MCF 10A (cell line): ENCODE measurements at regions not wholly inside any gene's neighbourhood (a gene's known extent, or its start where the extent isn't known, plus 50 kb on each side); places are given as distances from the start of the nearest gene placed in this dataset.

Experiments used
- BruUV-seq: library from RNA; stranded (reverse); fragments of 400-500 nt; replicated peaks from 2 replicates; lab custom pipeline; 2021; lab: Mats Ljungman, UMichigan
- CTCF ChIA-PET: fragments of 300-600 bp; sonication (Branson Sonifier 250); formaldehyde crosslinking; extraction: SDS; loops from one replicate; lab custom pipeline; 2021; ENCODE audit warnings: antibody characterized with exemption, inconsistent platforms; lab: Yijun Ruan, JAX
- POLR2A ChIA-PET: fragments of 300-600, 350-650 bp; sonication (Branson Sonifier 250); formaldehyde crosslinking; extraction: SDS; loops from one replicate; lab custom pipeline; 2020; ENCODE audit warnings: antibody characterized with exemption, inconsistent platforms; lab: Yijun Ruan, JAX
- DNase-seq: peaks from one replicate; pipeline ENCODE4 v3.0.0-alpha.2; 2018; ENCODE audit not compliant: unreplicated experiment
- H3K27ac Mint-ChIP-seq: one replicate; pipeline ENCODE4 v1.8.0; 2022; ENCODE audit warnings: mild to moderate bottlenecking, low read depth, mixed read lengths; ENCODE audit not compliant: unreplicated experiment
- H3K27me3 Mint-ChIP-seq: one replicate; pipeline ENCODE4 v1.8.0; 2022; ENCODE audit warnings: mixed read lengths; ENCODE audit not compliant: insufficient read depth, unreplicated experiment
- H3K36me3 Mint-ChIP-seq: one replicate; pipeline ENCODE4 v1.8.0; 2022; ENCODE audit warnings: mild to moderate bottlenecking, moderate library complexity, mixed read lengths; ENCODE audit not compliant: insufficient read depth, unreplicated experiment
- H3K4me1 Mint-ChIP-seq: one replicate; pipeline ENCODE4 v1.8.0; 2022; ENCODE audit warnings: mixed read lengths; ENCODE audit not compliant: insufficient read depth, unreplicated experiment
- H3K4me3 Mint-ChIP-seq: one replicate; pipeline ENCODE4 v1.8.0; 2022; ENCODE audit warnings: mild to moderate bottlenecking, moderate library complexity, mixed read lengths; ENCODE audit not compliant: unreplicated experiment
- H3K9me3 Mint-ChIP-seq: one replicate; pipeline ENCODE4 v1.8.0; 2022; ENCODE audit warnings: mixed read lengths; ENCODE audit not compliant: unreplicated experiment
- intact Hi-C: fragments of 100-400 bp; cut with micrococcal nuclease; formaldehyde crosslinking; loops from 2 replicates; pipeline ENCODE4 v1.14.1; 2022
- TF ChIP-seq, protein P1 (sequence below): fragments of 200-600 bp; IDR thresholded peaks from one replicate; pipeline ENCODE4 v1.8.0; 2022; ENCODE audit warnings: antibody characterized with exemption, mild to moderate bottlenecking; ENCODE audit not compliant: unreplicated experiment

DNA sequence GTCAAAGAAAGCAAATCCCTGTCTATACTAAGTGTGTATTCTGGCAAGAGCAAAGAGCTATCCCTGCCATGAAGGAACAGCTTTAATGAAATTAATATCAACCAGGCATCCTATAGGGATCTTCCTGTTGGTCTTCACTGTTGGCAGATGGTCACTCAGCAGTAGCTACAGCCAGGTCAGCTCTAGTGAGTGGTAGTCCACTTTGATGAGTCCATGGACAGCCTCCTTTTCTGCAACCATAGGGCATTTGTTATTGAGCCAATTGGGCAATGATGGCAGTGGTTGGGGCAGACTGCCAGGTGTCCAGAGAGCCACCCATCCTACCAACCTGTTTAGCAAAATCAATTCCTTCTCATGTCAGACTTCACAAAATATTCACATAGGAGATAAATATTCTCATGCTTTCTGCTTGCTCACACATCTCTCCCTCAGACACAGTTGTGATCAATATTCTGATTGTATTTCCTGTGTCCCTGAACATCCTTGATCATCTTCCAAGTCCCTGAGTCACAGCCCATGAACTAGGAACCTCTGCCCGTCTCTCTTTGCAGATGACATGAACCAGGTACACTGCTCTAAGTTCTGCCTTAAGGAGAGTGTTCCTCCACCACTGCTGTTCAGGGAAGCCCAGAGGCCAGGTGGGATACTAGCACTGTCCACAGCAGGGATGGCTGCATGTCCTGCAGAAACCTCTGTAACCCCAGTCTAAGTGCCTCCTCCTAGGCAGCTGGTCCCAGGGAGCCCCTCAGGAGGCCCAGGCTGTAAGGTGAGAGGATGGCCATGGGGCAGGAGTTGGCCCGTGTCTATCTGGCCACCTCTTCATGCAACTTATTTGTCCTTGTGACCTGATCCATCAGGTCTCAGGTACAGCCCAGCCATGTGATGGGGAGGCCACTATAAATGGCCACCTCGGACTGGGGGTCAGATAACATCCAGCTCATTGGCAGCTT lies 74.2 kb upstream of the IGLL5 start:
- intact Hi-C loops: no loop called here
- no peaks in the 10 kb centered on the region for H3K9me3 Mint-ChIP-seq
- BruUV-seq: no TSS peak
- H3K27ac Mint-ChIP-seq: no peak overlapping the region
- peaks cover 47% of the 10 kb centered on the region for H3K27me3 Mint-ChIP-seq
- ChIA-PET POLR2A (no interaction called here), CTCF (interaction anchor here (1.6 kb wide), 1 partner anchor 129 kb away, joined by 3 read pairs; no protein-coding TSS in a partner anchor)
- H3K4me1 Mint-ChIP-seq: no peaks in the 10 kb centered on the region
- no peaks in the 10 kb centered on the region for H3K36me3 Mint-ChIP-seq
- no peak for DNase-seq
- TF ChIP-seq, protein P1, sequence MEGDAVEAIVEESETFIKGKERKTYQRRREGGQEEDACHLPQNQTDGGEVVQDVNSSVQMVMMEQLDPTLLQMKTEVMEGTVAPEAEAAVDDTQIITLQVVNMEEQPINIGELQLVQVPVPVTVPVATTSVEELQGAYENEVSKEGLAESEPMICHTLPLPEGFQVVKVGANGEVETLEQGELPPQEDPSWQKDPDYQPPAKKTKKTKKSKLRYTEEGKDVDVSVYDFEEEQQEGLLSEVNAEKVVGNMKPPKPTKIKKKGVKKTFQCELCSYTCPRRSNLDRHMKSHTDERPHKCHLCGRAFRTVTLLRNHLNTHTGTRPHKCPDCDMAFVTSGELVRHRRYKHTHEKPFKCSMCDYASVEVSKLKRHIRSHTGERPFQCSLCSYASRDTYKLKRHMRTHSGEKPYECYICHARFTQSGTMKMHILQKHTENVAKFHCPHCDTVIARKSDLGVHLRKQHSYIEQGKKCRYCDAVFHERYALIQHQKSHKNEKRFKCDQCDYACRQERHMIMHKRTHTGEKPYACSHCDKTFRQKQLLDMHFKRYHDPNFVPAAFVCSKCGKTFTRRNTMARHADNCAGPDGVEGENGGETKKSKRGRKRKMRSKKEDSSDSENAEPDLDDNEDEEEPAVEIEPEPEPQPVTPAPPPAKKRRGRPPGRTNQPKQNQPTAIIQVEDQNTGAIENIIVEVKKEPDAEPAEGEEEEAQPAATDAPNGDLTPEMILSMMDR: no peak
- no peak overlapping the region for H3K4me3 Mint-ChIP-seq

DNA sequence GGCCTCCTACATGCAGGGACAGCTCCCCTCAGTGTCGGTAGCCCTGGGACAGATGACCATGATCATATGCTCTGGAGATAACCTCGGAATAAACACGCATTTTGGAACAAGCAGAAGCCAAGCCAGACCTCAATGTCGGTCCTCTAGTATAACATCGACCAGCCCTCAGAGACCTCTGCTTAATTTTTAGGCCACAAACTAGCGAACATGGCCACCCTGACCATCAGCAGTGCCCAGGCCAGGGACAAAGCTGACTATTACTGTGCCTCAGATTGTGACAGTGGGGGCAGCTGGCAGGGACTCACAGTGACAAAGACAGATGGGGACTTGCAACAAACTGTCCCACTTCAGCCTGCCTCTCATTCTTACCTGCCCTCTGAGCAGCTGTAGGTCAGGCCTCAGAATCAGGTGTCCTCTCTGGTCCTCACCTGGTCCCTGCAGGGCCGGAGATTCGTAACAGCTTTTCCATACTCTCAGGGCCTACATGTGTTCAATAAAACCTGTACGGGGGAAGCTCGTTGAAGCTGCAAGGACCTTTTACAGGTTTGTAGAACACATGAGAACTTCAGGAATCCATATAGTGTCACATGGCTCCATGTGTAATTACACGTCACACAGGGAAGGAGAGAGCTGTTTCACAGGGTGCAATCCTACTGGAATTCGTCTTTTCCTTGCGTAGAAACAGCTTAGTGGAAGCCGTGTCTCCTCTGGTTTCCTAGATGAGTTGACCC lies 72.8 kb upstream of the IGLL5 start:
- Mint-ChIP-seq H3K9me3 (no peaks in the 10 kb centered on the region), H3K27ac (no peak overlapping the region), H3K36me3 (no peaks in the 10 kb centered on the region), H3K4me3 (no peak overlapping the region), H3K27me3 (peaks cover 33% of the 10 kb centered on the region), H3K4me1 (no peaks in the 10 kb centered on the region)
- TF ChIP-seq, protein P1: no peak
- ChIA-PET POLR2A (no interaction called here), CTCF (interaction anchor here (1.6 kb wide), 1 partner anchor 128 kb away, joined by 3 read pairs; no protein-coding TSS in a partner anchor)
- intact Hi-C loops: no loop called here
- DNase-seq: no peak
- no TSS peak for BruUV-seq

DNA sequence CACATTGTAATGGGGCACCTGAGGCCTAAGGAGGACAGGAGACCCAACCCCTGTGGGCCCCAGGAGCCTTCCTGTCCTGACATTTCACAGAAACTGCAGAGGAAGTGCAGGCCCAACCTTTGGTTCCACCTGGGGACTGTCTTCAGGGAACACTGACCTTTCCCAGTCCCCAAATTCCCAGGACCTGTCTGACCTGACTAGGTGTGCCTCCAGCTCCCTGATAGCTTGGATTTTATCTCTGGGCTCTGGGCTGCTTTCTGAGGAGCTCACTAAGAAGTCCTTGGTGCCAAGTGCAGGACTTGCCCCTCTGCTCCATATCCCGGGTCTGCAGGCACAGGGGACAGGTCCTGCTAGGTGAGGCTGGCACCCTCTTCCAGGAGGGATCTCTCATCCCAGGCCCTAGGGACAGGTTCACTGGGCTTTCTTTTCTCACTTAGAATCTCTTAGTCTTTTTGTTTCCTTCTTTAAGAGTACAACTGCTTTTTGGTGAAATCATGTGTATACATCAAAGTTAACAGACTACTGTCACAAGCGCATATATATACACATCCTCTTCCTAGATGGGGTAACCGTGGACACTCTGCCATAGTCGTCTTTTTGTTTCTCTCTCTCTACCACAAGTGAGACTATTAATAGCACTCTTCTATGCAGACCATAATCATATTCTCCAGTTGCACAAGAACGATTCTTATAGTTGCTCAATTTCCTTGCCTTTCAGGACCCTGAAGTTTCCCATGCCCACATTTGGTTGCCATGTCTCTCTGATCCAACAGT lies 72.0 kb upstream of the IGLL5 start:
- CTCF ChIA-PET: interaction anchor here (0.7 kb wide), 1 partner anchor 80 kb away, joined by 3 read pairs; no protein-coding TSS in a partner anchor

More for the DNA sequence above, 72.0 kb upstream of the IGLL5 start:
- Mint-ChIP-seq H3K27ac (no peak overlapping the region), H3K36me3 (no peaks in the 10 kb centered on the region), H3K27me3 (peaks cover 32% of the 10 kb centered on the region), H3K4me3 (no peak overlapping the region), H3K4me1 (no peaks in the 10 kb centered on the region), H3K9me3 (no peaks in the 10 kb centered on the region)
- POLR2A ChIA-PET: no interaction called here
- TF ChIP-seq, protein P1: no peak
- BruUV-seq: no TSS peak
- intact Hi-C loops: no loop called here
- DNase-seq: no peak
